SU-DHL-6 (cell line): ENCODE measurements at regions not wholly inside any gene's neighbourhood (a gene's known extent, or its start where the extent isn't known, plus 50 kb on each side); places are given as distances from the start of the nearest gene placed in this dataset.

Experiments
- H2AFZ ChIP-seq: fragments of 200-600 bp; sonication (generic); 2 replicates; pipeline ENCODE4 v1.6.1; 2014; ENCODE audit warnings: low read depth, mild to moderate bottlenecking, moderate library complexity, mixed read lengths, antibody characterized with exemption, low read length; ENCODE audit not compliant: severe bottlenecking
- H3F3A ChIP-seq: fragments of 200-600 bp; shearing (Covaris generic); 2 replicates; pipeline ENCODE4 v1.6.0; 2016; ENCODE audit warnings: antibody characterized with exemption, mild to moderate bottlenecking; ENCODE audit not compliant: insufficient read depth
- H3K27ac ChIP-seq: fragments of 200-600 bp; sonication (generic); 2 replicates; pipeline ENCODE4 v1.5.1; 2016; ENCODE audit warnings: low read depth, mild to moderate bottlenecking, low read length, moderate library complexity, mixed read lengths
- H3K27me3 ChIP-seq: fragments of 200-600 bp; sonication (generic), shearing (Covaris generic); 2 replicates; pipeline ENCODE4 v1.6.0; 2014; ENCODE audit warnings: mild to moderate bottlenecking, low read length
- H3K36me3 ChIP-seq: fragments of 200-600 bp; sonication (generic); 2 replicates; pipeline ENCODE4 v1.6.1; 2014; ENCODE audit warnings: mild to moderate bottlenecking, low read length, mixed read lengths
- H3K4me2 ChIP-seq: fragments of 300-600, 200-600 bp; shearing (Covaris generic), sonication (generic); 2 replicates; pipeline ENCODE4 v1.6.0; 2014; ENCODE audit warnings: low read length, low read depth, mild to moderate bottlenecking; ENCODE audit not compliant: poor library complexity, severe bottlenecking
- H3K4me3 ChIP-seq: fragments of 200-600 bp; sonication (generic); 2 replicates; pipeline ENCODE4 v1.5.1; 2014; ENCODE audit warnings: antibody characterized with exemption, low read length, mild to moderate bottlenecking, mixed read lengths; ENCODE audit not compliant: insufficient read depth, poor library complexity, severe bottlenecking
- H3K79me2 ChIP-seq: fragments of 200-600 bp; sonication (generic); 2 replicates; pipeline ENCODE4 v1.6.1; 2014; ENCODE audit warnings: mild to moderate bottlenecking, low read length, moderate library complexity; ENCODE audit not compliant: insufficient read depth
- H3K9ac ChIP-seq: fragments of 200-600 bp; sonication (generic); 2 replicates; pipeline ENCODE4 v1.7.0; 2014; ENCODE audit warnings: mild to moderate bottlenecking, low read length
- H3K9me2 ChIP-seq: fragments of 200-600 bp; sonication (generic); replicated peaks from 2 replicates; pipeline ENCODE4 v1.6.1; 2014; ENCODE audit warnings: low read length; ENCODE audit not compliant: insufficient read depth
- H3K9me3 ChIP-seq: fragments of 200-600 bp; sonication (generic); 2 replicates; pipeline ENCODE4 v1.6.1; 2014; ENCODE audit warnings: low read length, mixed read lengths; ENCODE audit not compliant: insufficient read depth
- H4K20me1 ChIP-seq: fragments of 200-600 bp; sonication (generic); 2 replicates; pipeline ENCODE4 v1.6.1; 2014; ENCODE audit warnings: low read depth, mild to moderate bottlenecking, antibody characterized with exemption, low read length, moderate library complexity, mixed read lengths
- CTCF ChIP-seq: fragments of 200-600 bp; sonication (generic); IDR thresholded peaks from one replicate; pipeline ENCODE4 v1.5.1; 2017; ENCODE audit warnings: antibody characterized with exemption, mild to moderate bottlenecking, low read length, moderate library complexity; ENCODE audit not compliant: insufficient read depth, poor library complexity, severe bottlenecking
- EZH2phosphoT487 ChIP-seq: fragments of 200-600 bp; sonication (generic), shearing (Covaris generic); conservative IDR thresholded peaks from 2 replicates; pipeline ENCODE4 v1.6.1; 2018; ENCODE audit warnings: mild to moderate bottlenecking, antibody characterized with exemption, low read length, moderate library complexity, mixed read lengths

- no peaks in the 10 kb centered on the region for H3K79me2 ChIP-seq
- no peaks in the 10 kb centered on the region for H4K20me1 ChIP-seq
- H3K9me2 ChIP-seq, result no peaks in the 10 kb centered on the region
- H3K4me3 ChIP-seq, result no peak overlapping the region
- no peak for TF ChIP-seq CTCF
- TF ChIP-seq EZH2phosphoT487, result no peak
- no peak overlapping the region for H3K9ac ChIP-seq
- H3K9me3 ChIP-seq, result no peaks in the 10 kb centered on the region
- H3F3A ChIP-seq, result no peaks in the 10 kb centered on the region
- H3K27me3 ChIP-seq, result no peaks in the 10 kb centered on the region
- no peaks in the 10 kb centered on the region for H3K36me3 ChIP-seq
- no peak overlapping the region for H3K27ac ChIP-seq
- no peak overlapping the region for H2AFZ ChIP-seq
- H3K4me2 ChIP-seq, result no peak overlapping the region
Observed at GRCh38 chr18:71136487-71136886, 847.6 kb downstream of the SOCS6 start.

GRCh38 chr18:71134122-71134521 is 845.3 kb downstream of the SOCS6 start:
- Histone ChIP-seq H3K9ac (no peak overlapping the region), H2AFZ (no peak overlapping the region), H3K4me2 (no peak overlapping the region), H3K79me2 (no peaks in the 10 kb centered on the region), H3K27me3 (no peaks in the 10 kb centered on the region), H3F3A (no peaks in the 10 kb centered on the region), H3K36me3 (no peaks in the 10 kb centered on the region), H4K20me1 (no peaks in the 10 kb centered on the region), H3K9me2 (no peaks in the 10 kb centered on the region), H3K4me3 (no peak overlapping the region), H3K9me3 (no peaks in the 10 kb centered on the region), H3K27ac (no peak overlapping the region)
- no peak for TF ChIP-seq EZH2phosphoT487

- no peak overlapping the region for H2AFZ ChIP-seq
- H3K27ac ChIP-seq, result no peak overlapping the region
- no peaks in the 10 kb centered on the region for H4K20me1 ChIP-seq
- no peaks in the 10 kb centered on the region for H3K36me3 ChIP-seq
- no peaks in the 10 kb centered on the region for H3K79me2 ChIP-seq
- no peaks in the 10 kb centered on the region for H3F3A ChIP-seq
- no peak overlapping the region for H3K4me2 ChIP-seq
- H3K9me2 ChIP-seq, result no peaks in the 10 kb centered on the region
- no peaks in the 10 kb centered on the region for H3K27me3 ChIP-seq
- no peaks in the 10 kb centered on the region for H3K9me3 ChIP-seq
- H3K4me3 ChIP-seq, result no peak overlapping the region
- TF ChIP-seq CTCF (no peak), EZH2phosphoT487 (no peak)
- H3K9ac ChIP-seq, result no peak overlapping the region
Observed at GRCh38 chr18:71131918-71132317, 843.1 kb downstream of the SOCS6 start.

GRCh38 chr18:71130351-71130750 is 841.5 kb downstream of the SOCS6 start:
- no peaks in the 10 kb centered on the region for H3K79me2 ChIP-seq
- no peak overlapping the region for H3K9ac ChIP-seq
- H3K36me3 ChIP-seq, result no peaks in the 10 kb centered on the region
- H4K20me1 ChIP-seq, result no peaks in the 10 kb centered on the region
- H3K27ac ChIP-seq, result no peak overlapping the region
- H3K4me3 ChIP-seq, result no peak overlapping the region
- H3K9me3 ChIP-seq, result no peaks in the 10 kb centered on the region
- no peak overlapping the region for H3K4me2 ChIP-seq
- no peaks in the 10 kb centered on the region for H3K9me2 ChIP-seq
- no peak overlapping the region for H2AFZ ChIP-seq
- no peaks in the 10 kb centered on the region for H3K27me3 ChIP-seq
- no peaks in the 10 kb centered on the region for H3F3A ChIP-seq
- TF ChIP-seq EZH2phosphoT487 (no peak), CTCF (no peak)
